Bronchial epithelial cell (primary cell): ENCODE measurements at regions not wholly inside any gene's neighbourhood (a gene's known extent, or its start where the extent isn't known, plus 50 kb on each side); places are given as distances from the start of the nearest gene placed in this dataset.

Experiments
- DNase-seq: peaks from one replicate; pipeline ENCODE4 v3.0.0-alpha.2; 2010; ENCODE audit warnings: low read depth
- FAIRE-seq: peaks from 2 replicates; lab custom pipeline; 2011; peaks lifted over from hg19 to GRCh38; lab: Jason Lieb, UNC
- H3K27me3 ChIP-seq: 2 replicates; pipeline ENCODE4 v1.5.1; 2011; ENCODE audit warnings: low read length; ENCODE audit not compliant: control insufficient read depth, insufficient read depth
- H3K36me3 ChIP-seq: 2 replicates; pipeline ENCODE4 v1.5.1; 2011; ENCODE audit warnings: low read length; ENCODE audit not compliant: control insufficient read depth, insufficient read depth
- H3K4me3 ChIP-seq: 2 replicates; pipeline ENCODE4 v1.5.1; 2011; ENCODE audit warnings: mild to moderate bottlenecking, low read depth, low read length, control low read depth
- CTCF ChIP-seq: IDR thresholded peaks from 2 replicates; pipeline ENCODE4 v1.5.1; 2011; ENCODE audit warnings: mild to moderate bottlenecking, moderate library complexity, low read length, control low read depth, inconsistent platforms; ENCODE audit not compliant: insufficient read depth, severe bottlenecking

- DNase-seq (no peak), FAIRE-seq (no peak)
- H3K4me3 ChIP-seq = no peak overlapping the region
- no peaks in the 10 kb centered on the region for H3K36me3 ChIP-seq
- TF ChIP-seq CTCF = no peak
- H3K27me3 ChIP-seq = peaks cover 9% of the 10 kb centered on the region
These were observed 63.1 kb upstream of the LEP start for GRCh38 chr7:128177768-128178550.

- H3K36me3 ChIP-seq = no peaks in the 10 kb centered on the region
- H3K4me3 ChIP-seq = no peak overlapping the region
- H3K27me3 ChIP-seq = peaks cover 9% of the 10 kb centered on the region
- no peak for TF ChIP-seq CTCF
- no peak for FAIRE-seq
- DNase-seq = no peak
These were observed 62.5 kb upstream of the LEP start for GRCh38 chr7:128178611-128179010.

- DNase-seq (no peak), FAIRE-seq (no peak)
- no peak for TF ChIP-seq CTCF
- Histone ChIP-seq H3K27me3 (peaks cover 12% of the 10 kb centered on the region), H3K36me3 (no peaks in the 10 kb centered on the region), H3K4me3 (no peak overlapping the region)
These were observed 52.5 kb upstream of the LEP start for GRCh38 chr7:128188396-128189230.

GRCh38 chr7:128189231-128189930 is 51.7 kb upstream of the LEP start:
- no peak for FAIRE-seq
- no peak for DNase-seq
- H3K27me3 ChIP-seq = peaks cover 8% of the 10 kb centered on the region
- TF ChIP-seq CTCF = no peak
- H3K4me3 ChIP-seq = no peak overlapping the region
- no peaks in the 10 kb centered on the region for H3K36me3 ChIP-seq

GRCh38 chr7:128190051-128190647 is 50.9 kb upstream of the LEP start:
- Histone ChIP-seq H3K36me3 (no peaks in the 10 kb centered on the region), H3K4me3 (no peak overlapping the region), H3K27me3 (peaks cover 6% of the 10 kb centered on the region)
- DNase-seq (peak; percentile 17), FAIRE-seq (no peak)
- TF ChIP-seq CTCF = no peak
